ENCODE measurements at regions not wholly inside any gene's neighbourhood (a gene's known extent, or its start where the extent isn't known, plus 50 kb on each side); places are given as distances from the start of the nearest gene placed in this dataset.
A peak's percentile ranks its signal among the peaks of the same experiment; 100 is the strongest.

- Mint-ChIP-seq H3K36me3 (no peaks in the 10 kb centered on the region), H3K9me3 (peaks cover 0 to 9% (median 4%) of the 10 kb centered on the region in 8 donors), H3K4me3 (no peak overlapping the region), H3K27ac (no peak overlapping the region), H3K4me1 (no peaks in the 10 kb centered on the region), H3K27me3 (no peaks in the 10 kb centered on the region)
- Histone ChIP-seq H3K4me1 (ENCODE audit: insufficient read depth, low read length) (no peaks in the 10 kb centered on the region), H3K36me3 (ENCODE audit: insufficient read depth, low read length) (no peaks in the 10 kb centered on the region), H3K27me3 (ENCODE audit: insufficient read depth, low read length) (no peaks in the 10 kb centered on the region), H3K4me3 (ENCODE audit: low read length in 2 of 2) (no peak overlapping the region), H3K9me3 (ENCODE audit: control insufficient read depth in 1 of 2, low read length in 2 of 2) (no peaks in the 10 kb centered on the region), H3K27ac (ENCODE audit: low read depth, low read length) (no peak overlapping the region)
- no peak for DNase-seq
- intact Hi-C loops (cut with micrococcal nuclease), result no loop called here
- POLR2A ChIA-PET (ENCODE audit: partially characterized antibody), result no interaction called here
- CTCF ChIA-PET (ENCODE audit: partially characterized antibody), result no interaction called here
Measured at GRCh38 chr16:6063526-6063925, 965.9 kb upstream of the EEF2KMT start.

- Histone ChIP-seq H3K27me3 (ENCODE audit: insufficient read depth, low read length) (no peaks in the 10 kb centered on the region), H3K4me3 (ENCODE audit: low read length in 2 of 2) (no peak overlapping the region), H3K9me3 (ENCODE audit: control insufficient read depth in 1 of 2, low read length in 2 of 2) (no peaks in the 10 kb centered on the region), H3K27ac (ENCODE audit: low read depth, low read length) (no peak overlapping the region), H3K36me3 (ENCODE audit: insufficient read depth, low read length) (no peaks in the 10 kb centered on the region), H3K4me1 (ENCODE audit: insufficient read depth, low read length) (no peaks in the 10 kb centered on the region)
- H3K4me3 Mint-ChIP-seq, result no peak overlapping the region
- H3K27ac Mint-ChIP-seq, result no peak overlapping the region
- POLR2A ChIA-PET (ENCODE audit: partially characterized antibody), result no interaction called here
- no peaks in the 10 kb centered on the region for H3K27me3 Mint-ChIP-seq
- intact Hi-C loops (cut with micrococcal nuclease), result no loop called here
- H3K9me3 Mint-ChIP-seq, result peaks cover 0 to 11% (median 5%) of the 10 kb centered on the region in 8 donors
- DNase-seq, result no peak
- CTCF ChIA-PET (ENCODE audit: partially characterized antibody), result no interaction called here
- H3K36me3 Mint-ChIP-seq, result no peaks in the 10 kb centered on the region
- H3K4me1 Mint-ChIP-seq, result no peaks in the 10 kb centered on the region
Measured at GRCh38 chr16:6059671-6060070, 962.1 kb upstream of the EEF2KMT start.

GRCh38 chr16:6057821-6058220, 960.2 kb upstream of the EEF2KMT start:
- Histone ChIP-seq H3K36me3 (ENCODE audit: insufficient read depth, low read length) (no peaks in the 10 kb centered on the region), H3K27me3 (ENCODE audit: insufficient read depth, low read length) (no peaks in the 10 kb centered on the region), H3K4me1 (ENCODE audit: insufficient read depth, low read length) (no peaks in the 10 kb centered on the region), H3K27ac (ENCODE audit: low read depth, low read length) (no peak overlapping the region), H3K9me3 (ENCODE audit: control insufficient read depth in 1 of 2, low read length in 2 of 2) (no peaks in the 10 kb centered on the region), H3K4me3 (ENCODE audit: low read length in 2 of 2) (no peak overlapping the region)
- H3K36me3 Mint-ChIP-seq, result no peaks in the 10 kb centered on the region
- no peak for DNase-seq
- H3K9me3 Mint-ChIP-seq, result peaks cover 0 to 11% (median 5%) of the 10 kb centered on the region in 8 donors
- no peaks in the 10 kb centered on the region for H3K27me3 Mint-ChIP-seq
- no peak overlapping the region for H3K27ac Mint-ChIP-seq
- intact Hi-C loops (cut with micrococcal nuclease), result no loop called here
- no peak overlapping the region for H3K4me3 Mint-ChIP-seq
- ChIA-PET POLR2A (ENCODE audit: partially characterized antibody) (no interaction called here), CTCF (ENCODE audit: partially characterized antibody) (no interaction called here)
- no peaks in the 10 kb centered on the region for H3K4me1 Mint-ChIP-seq

GRCh38 chr16:6048017-6048416, 950.4 kb upstream of the EEF2KMT start:
- Histone ChIP-seq H3K9me3 (ENCODE audit: control insufficient read depth in 1 of 2, low read length in 2 of 2) (no peaks in the 10 kb centered on the region), H3K27ac (ENCODE audit: low read depth, low read length) (no peak overlapping the region), H3K4me1 (ENCODE audit: insufficient read depth, low read length) (no peaks in the 10 kb centered on the region), H3K4me3 (ENCODE audit: low read length in 2 of 2) (no peak overlapping the region), H3K36me3 (ENCODE audit: insufficient read depth, low read length) (no peaks in the 10 kb centered on the region), H3K27me3 (ENCODE audit: insufficient read depth, low read length) (no peaks in the 10 kb centered on the region)
- CTCF ChIA-PET (ENCODE audit: partially characterized antibody), result interaction anchor here (0.6 kb wide), 1 partner anchor 20 kb away, joined by 3 read pairs; no protein-coding TSS in a partner anchor
- Mint-ChIP-seq H3K36me3 (no peaks in the 10 kb centered on the region), H3K9me3 (peaks cover 0 to 21% (median 6%) of the 10 kb centered on the region in 8 donors), H3K4me3 (no peak overlapping the region), H3K4me1 (no peaks in the 10 kb centered on the region), H3K27me3 (peaks cover 0 to 1% of the 10 kb centered on the region in 2 donors), H3K27ac (peak overlapping the region in 1 of 7 donors; percentile 19)
- no peak for DNase-seq
- intact Hi-C loops (cut with micrococcal nuclease), result no loop called here
- POLR2A ChIA-PET (ENCODE audit: partially characterized antibody), result no interaction called here

GRCh38 chr16:6047325-6047724, 949.7 kb upstream of the EEF2KMT start:
- H3K4me1 Mint-ChIP-seq, result no peaks in the 10 kb centered on the region
- ChIA-PET POLR2A (ENCODE audit: partially characterized antibody) (no interaction called here), CTCF (ENCODE audit: partially characterized antibody) (no interaction called here)
- peaks cover 0 to 24% (median 7%) of the 10 kb centered on the region in 8 donors for H3K9me3 Mint-ChIP-seq
- H3K4me3 ChIP-seq (ENCODE audit: low read length in 2 of 2), result no peak overlapping the region
- H3K9me3 ChIP-seq (ENCODE audit: control insufficient read depth in 1 of 2, low read length in 2 of 2), result no peaks in the 10 kb centered on the region
- H3K36me3 Mint-ChIP-seq, result no peaks in the 10 kb centered on the region
- peaks cover 0 to 1% of the 10 kb centered on the region in 2 donors for H3K27me3 Mint-ChIP-seq
- intact Hi-C loops (cut with micrococcal nuclease), result no loop called here
- H3K27ac Mint-ChIP-seq, result no peak overlapping the region
- no peaks in the 10 kb centered on the region for H3K27me3 ChIP-seq (ENCODE audit: insufficient read depth, low read length)
- DNase-seq, result no peak
- no peak overlapping the region for H3K4me3 Mint-ChIP-seq
- H3K36me3 ChIP-seq (ENCODE audit: insufficient read depth, low read length), result no peaks in the 10 kb centered on the region
- no peak overlapping the region for H3K27ac ChIP-seq (ENCODE audit: low read depth, low read length)
- H3K4me1 ChIP-seq (ENCODE audit: insufficient read depth, low read length), result no peaks in the 10 kb centered on the region

- peaks cover 0 to 13% (median 8%) of the 10 kb centered on the region in 8 donors for H3K9me3 Mint-ChIP-seq
- no peaks in the 10 kb centered on the region for H3K36me3 ChIP-seq (ENCODE audit: insufficient read depth, low read length)
- no peaks in the 10 kb centered on the region for H3K9me3 ChIP-seq (ENCODE audit: control insufficient read depth in 1 of 2, low read length in 2 of 2)
- H3K4me1 ChIP-seq (ENCODE audit: insufficient read depth, low read length), result no peaks in the 10 kb centered on the region
- no peaks in the 10 kb centered on the region for H3K36me3 Mint-ChIP-seq
- no peak overlapping the region for H3K4me3 Mint-ChIP-seq
- no peak overlapping the region for H3K4me3 ChIP-seq (ENCODE audit: low read length in 2 of 2)
- H3K27me3 ChIP-seq (ENCODE audit: insufficient read depth, low read length), result no peaks in the 10 kb centered on the region
- no peak for DNase-seq
- intact Hi-C loops (cut with micrococcal nuclease), result no loop called here
- no peak overlapping the region for H3K27ac ChIP-seq (ENCODE audit: low read depth, low read length)
- CTCF ChIA-PET (ENCODE audit: partially characterized antibody), result no interaction called here
- H3K27ac Mint-ChIP-seq, result no peak overlapping the region
- POLR2A ChIA-PET (ENCODE audit: partially characterized antibody), result no interaction called here
- H3K4me1 Mint-ChIP-seq, result no peaks in the 10 kb centered on the region
- no peaks in the 10 kb centered on the region for H3K27me3 Mint-ChIP-seq
Measured at GRCh38 chr16:6038941-6039645, 941.5 kb upstream of the EEF2KMT start.

- intact Hi-C loops (cut with micrococcal nuclease), result no loop called here
- no peaks in the 10 kb centered on the region for H3K4me1 ChIP-seq (ENCODE audit: insufficient read depth, low read length)
- no peak for DNase-seq
- CTCF ChIA-PET (ENCODE audit: partially characterized antibody), result no interaction called here
- H3K27ac ChIP-seq (ENCODE audit: low read depth, low read length), result no peak overlapping the region
- POLR2A ChIA-PET (ENCODE audit: partially characterized antibody), result no interaction called here
- H3K27me3 Mint-ChIP-seq, result no peaks in the 10 kb centered on the region
- H3K4me3 ChIP-seq (ENCODE audit: low read length in 2 of 2), result no peak overlapping the region
- H3K36me3 ChIP-seq (ENCODE audit: insufficient read depth, low read length), result no peaks in the 10 kb centered on the region
- no peaks in the 10 kb centered on the region for H3K4me1 Mint-ChIP-seq
- H3K9me3 Mint-ChIP-seq, result peaks cover 2 to 14% (median 5%) of the 10 kb centered on the region in 8 donors
- H3K36me3 Mint-ChIP-seq, result no peaks in the 10 kb centered on the region
- H3K4me3 Mint-ChIP-seq, result no peak overlapping the region
- no peaks in the 10 kb centered on the region for H3K9me3 ChIP-seq (ENCODE audit: control insufficient read depth in 1 of 2, low read length in 2 of 2)
- no peak overlapping the region for H3K27ac Mint-ChIP-seq
- no peaks in the 10 kb centered on the region for H3K27me3 ChIP-seq (ENCODE audit: insufficient read depth, low read length)
Measured at GRCh38 chr16:6035161-6035560, 937.6 kb upstream of the EEF2KMT start.

GRCh38 chr16:6034511-6034910, 936.9 kb upstream of the EEF2KMT start:
- H3K27me3 Mint-ChIP-seq, result no peaks in the 10 kb centered on the region
- no peaks in the 10 kb centered on the region for H3K27me3 ChIP-seq (ENCODE audit: insufficient read depth, low read length)
- ChIA-PET CTCF (ENCODE audit: partially characterized antibody) (no interaction called here), POLR2A (ENCODE audit: partially characterized antibody) (no interaction called here)
- no peak overlapping the region for H3K4me3 Mint-ChIP-seq
- no peak overlapping the region for H3K27ac ChIP-seq (ENCODE audit: low read depth, low read length)
- no peaks in the 10 kb centered on the region for H3K4me1 Mint-ChIP-seq
- intact Hi-C loops (cut with micrococcal nuclease), result no loop called here
- DNase-seq, result no peak
- no peaks in the 10 kb centered on the region for H3K36me3 ChIP-seq (ENCODE audit: insufficient read depth, low read length)
- no peak overlapping the region for H3K27ac Mint-ChIP-seq
- no peak overlapping the region for H3K4me3 ChIP-seq (ENCODE audit: low read length in 2 of 2)
- peaks cover 2 to 14% (median 4%) of the 10 kb centered on the region in 8 donors for H3K9me3 Mint-ChIP-seq
- H3K36me3 Mint-ChIP-seq, result no peaks in the 10 kb centered on the region
- no peaks in the 10 kb centered on the region for H3K9me3 ChIP-seq (ENCODE audit: control insufficient read depth in 1 of 2, low read length in 2 of 2)
- H3K4me1 ChIP-seq (ENCODE audit: insufficient read depth, low read length), result no peaks in the 10 kb centered on the region

Data from CD4-positive, alpha-beta memory T cell (primary cell).